ENCODE measurements at regions not wholly inside any gene's neighbourhood (a gene's known extent, or its start where the extent isn't known, plus 50 kb on each side); places are given as distances from the start of the nearest gene placed in this dataset.

DNA sequence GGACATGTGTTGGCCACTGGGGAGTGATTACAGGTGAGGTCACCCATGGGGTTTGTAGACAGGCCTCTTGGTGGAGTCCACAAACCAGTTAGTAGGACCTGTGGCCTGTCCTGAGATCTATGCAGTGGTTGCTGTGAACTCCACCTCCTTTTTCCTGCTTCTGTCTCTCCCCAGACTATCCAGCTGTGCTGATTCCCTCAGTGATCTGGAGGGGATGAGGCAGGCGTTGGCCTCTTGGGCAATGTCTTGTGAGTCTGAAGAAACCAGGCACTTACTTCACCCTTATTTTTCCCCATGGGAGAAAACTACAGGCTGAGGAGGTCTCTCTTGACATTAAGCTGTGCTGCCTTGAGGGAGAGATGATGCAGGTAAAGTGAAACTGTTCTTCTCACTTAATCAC is 257.2 kb upstream of the PRICKLE1 start:
- DNase-seq = no peak

DNA sequence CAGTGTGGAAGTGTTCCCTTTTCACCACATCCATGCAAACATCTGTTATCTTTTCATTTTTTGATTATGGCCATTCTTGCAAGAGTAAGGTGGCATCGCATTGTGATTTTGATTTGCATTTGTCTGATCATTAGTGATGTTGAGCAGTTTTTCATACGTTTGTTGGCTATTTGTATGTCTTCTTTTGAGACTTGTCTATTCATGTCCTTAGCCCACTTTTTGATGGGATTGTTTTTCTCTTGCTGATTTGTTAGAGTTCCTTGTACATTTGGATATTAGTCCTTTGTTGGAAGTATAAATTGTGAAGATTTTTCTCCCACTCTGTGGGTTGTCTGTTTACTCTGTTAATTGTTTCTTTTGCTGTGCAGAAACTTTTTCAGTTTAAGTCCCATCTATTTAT is 244.5 kb upstream of the PRICKLE1 start:
- no peak for DNase-seq

DNA sequence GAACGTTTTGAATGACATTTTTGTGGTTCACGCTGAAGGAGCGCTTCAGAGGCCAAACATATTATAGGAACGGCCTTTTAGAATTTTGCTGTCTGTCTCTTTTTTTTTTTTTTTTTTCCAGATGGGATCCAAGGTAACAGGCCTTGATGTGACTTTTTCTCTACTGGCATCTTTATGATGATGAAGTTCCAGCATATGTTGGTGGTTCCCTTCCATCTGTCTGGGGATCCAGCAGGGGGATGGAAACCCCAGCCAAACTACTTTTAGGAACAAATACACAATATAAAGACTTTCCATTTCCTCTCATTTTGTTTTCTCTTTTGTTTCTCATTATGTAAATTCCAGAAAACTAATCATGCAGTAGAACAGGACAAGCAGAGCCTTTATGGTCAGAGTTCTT is 239.3 kb upstream of the PRICKLE1 start:
- no peak for DNase-seq

DNA sequence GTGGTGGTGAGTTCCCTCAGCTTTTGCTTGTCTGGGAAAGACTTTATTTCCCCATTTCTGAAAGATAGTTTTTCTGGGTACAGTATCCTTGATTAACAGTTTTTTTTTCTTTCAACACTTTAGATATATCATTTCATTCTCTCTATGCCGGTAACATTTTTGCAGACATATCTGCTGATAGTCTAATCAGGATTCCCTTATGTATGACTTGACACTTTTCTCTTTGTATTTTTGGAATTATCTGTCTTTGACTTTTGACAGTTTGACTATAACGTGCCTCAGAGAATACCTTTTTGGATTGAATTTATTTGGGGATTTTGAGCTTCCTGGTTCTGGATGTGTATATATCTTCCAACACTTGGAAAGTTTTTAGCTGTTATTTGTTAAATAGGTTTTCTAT is 234.8 kb upstream of the PRICKLE1 start:
- no peak for DNase-seq

DNA sequence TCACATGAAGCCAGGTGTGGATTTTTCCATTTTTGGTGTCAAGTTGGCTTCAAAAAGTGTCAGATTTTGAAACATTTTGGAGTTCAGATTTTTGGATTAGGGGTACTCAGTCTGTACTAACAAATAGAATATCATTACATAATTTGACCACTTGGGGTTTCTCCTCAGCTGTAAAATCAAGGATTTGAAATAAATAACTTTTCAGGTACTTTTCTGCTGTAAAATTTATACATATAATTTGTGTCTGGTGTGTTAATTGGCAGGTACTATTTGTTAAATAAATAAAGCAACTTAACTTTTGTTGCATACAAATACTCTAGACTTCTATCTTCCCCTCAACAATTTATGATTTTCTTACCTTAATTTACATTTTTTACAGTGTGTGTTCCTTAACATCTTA is 234.1 kb upstream of the PRICKLE1 start:
- DNase-seq = no peak

DNA sequence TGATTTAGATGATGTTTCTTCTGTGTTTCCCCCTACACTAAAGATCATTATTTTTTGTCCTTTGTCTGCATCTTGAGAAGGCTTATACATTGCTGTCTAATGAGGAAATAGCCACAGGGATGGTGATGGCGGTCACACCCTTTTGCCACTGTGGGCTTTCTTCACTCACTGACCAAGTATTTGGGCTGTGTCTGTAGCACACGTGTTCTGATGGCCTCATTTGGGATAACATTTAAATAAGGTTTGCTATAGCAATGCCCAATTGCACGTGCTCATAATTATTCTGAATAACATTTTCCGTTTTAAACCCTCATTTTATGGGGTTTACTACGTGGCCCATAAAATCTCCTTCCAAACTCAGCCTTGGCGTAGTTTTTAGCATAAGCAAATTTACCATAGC is 230.3 kb upstream of the PRICKLE1 start:
- DNase-seq = no peak

DNA sequence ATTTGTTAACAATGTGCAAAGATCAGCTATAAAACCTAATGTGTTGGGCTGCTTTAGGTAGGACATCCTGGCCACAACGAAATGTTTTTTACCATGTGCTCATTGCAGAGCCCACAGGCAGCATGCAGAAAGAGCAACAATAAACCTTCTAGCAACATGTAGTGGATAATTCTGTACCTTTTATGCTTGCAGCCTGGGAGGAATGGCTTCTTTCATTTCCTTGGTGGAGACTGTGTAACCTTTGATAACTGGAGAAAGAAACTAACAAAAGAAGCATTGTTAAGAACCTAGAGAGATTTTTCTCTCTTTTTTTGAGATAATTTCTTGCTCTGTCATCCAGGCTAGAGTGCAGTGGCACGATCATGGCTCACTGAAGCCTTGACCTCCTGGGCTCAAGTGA is 225.5 kb upstream of the PRICKLE1 start:
- DNase-seq = no peak

DNA sequence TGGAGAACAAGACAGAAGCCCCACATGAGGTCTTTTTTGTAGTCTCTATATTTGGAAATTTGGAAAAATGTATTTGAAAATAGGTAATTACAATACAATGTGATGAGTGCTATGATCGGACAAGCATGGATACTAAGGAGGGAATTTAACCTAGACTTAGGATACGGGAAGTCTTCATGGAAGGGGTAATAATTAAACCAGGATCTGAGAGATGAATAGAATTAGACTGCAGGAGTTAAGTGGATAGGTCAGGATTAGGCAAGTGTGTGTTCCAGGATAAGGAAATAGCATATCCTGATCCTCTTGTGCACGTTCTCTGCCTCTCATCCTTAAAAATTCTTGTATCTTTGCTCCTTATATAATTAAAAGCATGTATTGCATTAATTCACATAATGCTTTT is 223.3 kb upstream of the PRICKLE1 start:
- no peak for DNase-seq

DNA sequence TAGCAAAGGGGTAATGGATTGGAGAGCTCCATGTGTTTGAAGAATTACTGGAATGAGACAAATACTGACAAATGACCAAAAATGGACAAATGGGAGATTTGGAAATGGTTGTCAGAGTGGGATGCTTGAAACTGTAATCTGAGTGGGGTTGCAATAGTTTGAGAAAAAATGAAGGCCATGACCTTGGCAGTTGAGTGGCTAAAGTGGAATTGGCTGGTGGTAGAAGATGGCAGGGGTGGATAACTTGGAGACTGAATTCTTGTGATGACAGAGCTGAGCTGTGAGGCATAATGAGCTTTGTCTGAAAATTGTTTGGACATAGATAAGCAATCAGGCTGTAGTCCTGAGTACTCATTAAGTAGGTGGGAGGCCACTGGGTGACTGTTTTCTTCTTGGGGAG is 222.5 kb upstream of the PRICKLE1 start:
- no peak for DNase-seq

DNA sequence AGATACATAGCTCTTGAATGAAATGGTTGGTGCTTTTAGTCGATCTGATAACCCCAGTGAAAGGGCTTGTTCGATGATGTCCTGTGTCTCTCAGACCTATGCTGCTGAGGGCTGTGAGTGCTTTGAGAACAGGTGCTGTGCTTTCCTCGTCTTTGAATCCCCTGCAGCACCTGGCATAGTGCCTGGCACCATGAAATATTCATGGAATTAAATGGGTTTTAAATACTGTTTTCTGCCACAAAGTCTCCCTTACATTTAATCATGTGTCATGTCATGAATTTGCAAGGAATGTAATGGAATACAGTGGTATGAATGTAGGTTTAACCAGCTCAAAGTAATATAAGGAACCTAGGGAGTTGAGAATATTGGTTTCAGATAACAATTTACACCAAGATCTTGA is 220.5 kb upstream of the PRICKLE1 start:
- DNase-seq = no peak

DNA sequence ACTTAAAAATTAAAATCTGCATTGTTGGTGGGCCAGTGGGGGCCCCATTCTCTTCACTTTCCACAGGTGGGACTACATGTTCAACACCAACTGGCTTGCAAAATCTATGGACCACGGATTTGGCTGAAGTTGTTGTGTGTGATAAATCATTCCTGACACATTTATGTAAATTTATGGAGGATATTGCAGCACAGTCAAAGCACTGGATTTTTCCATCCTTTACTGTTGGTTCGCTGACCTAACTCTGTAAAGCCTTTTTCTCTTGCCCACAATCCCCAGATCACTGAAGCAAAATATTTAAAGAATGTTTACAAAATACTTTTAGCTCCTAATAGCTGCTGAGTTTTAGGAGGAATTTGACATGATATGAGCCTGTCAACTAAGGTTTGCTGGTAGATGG is 219.7 kb upstream of the PRICKLE1 start:
- DNase-seq = no peak

DNA sequence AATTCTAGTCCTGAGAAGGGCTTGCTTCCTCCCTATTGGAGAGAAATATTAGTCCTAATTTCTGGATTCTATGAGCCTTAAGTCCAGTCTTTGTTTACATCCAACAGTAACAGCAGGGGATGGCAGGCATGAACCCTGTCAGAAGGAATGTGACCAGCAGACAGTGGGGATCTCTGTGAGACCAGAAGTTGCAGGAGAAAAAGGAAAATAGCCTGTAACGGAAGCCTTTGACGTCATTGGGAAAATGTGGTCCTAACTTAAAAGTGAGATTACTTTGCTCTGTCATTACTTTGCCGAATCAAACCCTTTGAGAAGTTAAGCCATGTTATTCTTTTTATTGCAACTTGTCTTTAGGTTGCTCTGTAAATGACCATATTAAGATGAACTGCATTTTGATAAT is 218.2 kb upstream of the PRICKLE1 start:
- DNase-seq = no peak

DNA sequence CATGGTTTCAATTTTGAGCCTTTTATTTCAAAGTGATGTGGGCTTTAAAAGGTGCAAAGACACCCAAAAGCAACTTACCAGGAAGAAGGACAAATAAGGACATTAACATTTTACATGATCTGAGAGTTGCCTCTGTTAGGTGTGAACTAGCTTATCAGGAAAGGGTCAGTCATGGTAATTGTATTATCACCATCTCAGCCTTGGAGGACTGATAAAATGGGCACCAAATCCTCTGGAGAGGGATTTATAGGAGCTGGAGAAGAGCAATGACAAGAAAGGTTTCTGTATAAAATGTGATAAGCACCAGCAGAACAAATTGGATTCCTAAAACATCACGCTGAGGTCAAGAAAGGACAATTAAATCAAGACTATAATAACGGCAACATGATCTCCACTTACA is 217.7 kb upstream of the PRICKLE1 start:
- DNase-seq = no peak

DNA sequence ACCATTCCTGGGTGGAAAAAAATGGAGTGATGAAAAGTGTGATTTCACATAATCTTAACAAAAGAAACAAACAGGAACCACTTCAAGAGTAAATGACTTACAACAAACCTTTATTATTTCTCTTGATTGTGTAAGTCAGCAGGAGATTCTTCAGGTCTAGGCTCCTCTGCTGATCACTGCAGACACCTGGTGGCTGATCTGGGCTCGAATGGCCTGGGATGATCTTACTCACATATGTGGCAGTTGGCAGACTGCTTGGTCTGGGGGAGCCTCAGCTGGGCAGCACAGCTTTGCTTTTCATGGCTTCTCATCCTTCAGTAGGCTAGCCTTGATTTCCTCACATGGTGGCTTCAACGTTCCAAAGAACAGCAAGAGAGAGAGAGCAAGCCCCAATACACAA is 215.4 kb upstream of the PRICKLE1 start:
- no peak for DNase-seq

DNA sequence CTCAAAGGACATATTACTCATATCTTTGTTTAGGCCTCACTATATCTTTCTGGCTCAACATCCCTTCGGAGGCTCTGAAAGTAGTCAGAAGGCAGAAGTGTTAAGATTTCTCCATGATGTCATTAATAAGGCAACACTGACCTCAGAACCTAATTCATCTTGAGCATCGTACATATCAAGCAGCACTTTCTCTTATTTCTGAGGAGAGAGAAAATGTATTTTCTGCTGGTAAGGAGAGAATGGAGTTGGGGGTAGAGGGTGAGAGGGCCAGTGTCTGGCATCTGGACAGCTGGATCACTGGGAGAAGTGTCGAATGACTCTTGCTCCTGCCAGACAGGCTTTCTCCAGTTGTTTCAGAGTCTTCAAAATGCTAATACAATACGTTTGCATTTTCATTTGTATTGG is 213.2 kb upstream of the PRICKLE1 start:
- DNase-seq = no peak

DNA sequence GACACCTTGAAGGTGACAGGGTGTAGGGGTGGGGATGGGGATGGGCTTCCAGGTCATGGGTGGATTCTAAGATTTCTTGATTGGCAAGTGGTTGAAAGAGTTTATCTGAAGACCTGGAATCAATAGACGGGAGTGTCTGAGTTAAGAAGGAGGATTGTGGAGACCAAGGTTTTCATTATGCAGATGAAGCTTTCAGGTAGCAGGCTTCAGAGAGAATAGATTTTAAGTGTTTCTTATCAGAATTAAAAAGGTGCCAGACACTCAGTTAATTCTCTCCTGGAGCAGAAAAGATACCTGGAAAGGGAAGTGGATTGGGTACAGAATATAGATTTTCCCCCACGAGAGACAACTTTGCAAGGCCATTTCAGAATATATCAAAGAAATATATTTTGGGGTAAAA is 211.7 kb upstream of the PRICKLE1 start:
- no peak for DNase-seq

DNA sequence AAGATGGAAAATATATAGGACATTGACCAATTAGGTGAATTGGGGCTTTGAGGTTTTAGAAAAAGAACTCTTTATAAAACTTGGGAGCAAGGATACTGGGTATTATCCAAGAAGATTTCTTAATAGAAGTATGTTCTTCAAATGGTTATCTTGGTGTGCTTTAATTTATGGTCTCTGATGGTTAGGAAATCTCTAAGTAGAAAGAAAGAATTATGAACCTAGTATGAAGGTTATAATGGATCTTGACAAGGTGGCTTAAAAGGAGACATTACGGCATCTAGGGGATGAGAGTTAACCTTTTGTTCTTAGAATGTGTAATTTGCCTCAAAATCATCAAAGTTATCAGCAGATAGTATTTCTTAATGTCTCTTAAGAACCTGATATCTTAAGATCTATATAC is 210.4 kb upstream of the PRICKLE1 start:
- DNase-seq = no peak

DNA sequence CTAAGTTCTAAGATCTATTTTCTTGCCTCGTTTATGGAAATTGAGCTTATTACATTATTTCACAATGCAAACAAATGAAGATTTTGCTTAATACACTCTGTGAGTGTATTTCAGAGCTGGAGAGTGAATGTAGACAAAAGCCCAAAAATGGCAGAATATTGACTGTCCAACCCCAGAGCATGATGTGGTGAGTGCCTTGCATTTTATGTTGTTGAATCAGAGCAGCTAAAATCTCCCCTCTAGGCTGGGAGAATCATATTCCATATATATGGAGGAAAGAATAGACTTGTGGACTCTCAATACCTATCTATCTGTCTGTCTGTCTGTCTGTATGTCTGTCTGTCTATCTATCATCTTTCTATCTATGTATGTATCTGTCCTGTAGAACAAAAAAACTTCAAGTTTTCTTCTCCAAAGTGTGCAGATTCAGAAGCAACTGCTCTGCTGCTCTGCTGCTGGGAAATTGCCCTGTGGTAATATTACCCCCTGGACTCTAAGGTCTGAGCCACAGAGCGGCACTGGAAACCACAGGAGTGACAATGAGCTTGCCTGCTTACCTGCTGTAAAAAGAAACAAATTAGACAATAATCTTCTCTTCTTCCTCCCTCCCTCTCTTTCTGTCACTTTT is 209.4 kb upstream of the PRICKLE1 start:
- DNase-seq = no peak

DNA sequence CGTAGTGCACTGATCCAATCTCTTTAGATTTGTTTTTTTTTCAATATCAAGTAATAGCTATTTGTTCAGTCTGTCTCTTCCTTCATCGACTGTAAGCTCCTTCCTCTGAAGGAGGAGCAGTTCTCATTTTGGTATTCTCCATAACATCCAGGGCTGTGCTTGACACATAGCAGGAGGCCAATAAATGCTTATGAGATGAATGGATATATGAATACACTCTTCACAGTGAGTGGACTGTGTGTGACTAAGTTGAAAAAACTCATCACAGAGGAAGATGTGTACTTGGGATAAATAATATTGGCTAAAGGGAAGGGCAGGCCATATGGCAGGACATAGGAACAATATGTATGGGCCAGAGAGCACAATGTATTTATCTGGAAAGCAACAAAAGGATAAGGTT is 205.3 kb upstream of the PRICKLE1 start:
- no peak for DNase-seq

DNA sequence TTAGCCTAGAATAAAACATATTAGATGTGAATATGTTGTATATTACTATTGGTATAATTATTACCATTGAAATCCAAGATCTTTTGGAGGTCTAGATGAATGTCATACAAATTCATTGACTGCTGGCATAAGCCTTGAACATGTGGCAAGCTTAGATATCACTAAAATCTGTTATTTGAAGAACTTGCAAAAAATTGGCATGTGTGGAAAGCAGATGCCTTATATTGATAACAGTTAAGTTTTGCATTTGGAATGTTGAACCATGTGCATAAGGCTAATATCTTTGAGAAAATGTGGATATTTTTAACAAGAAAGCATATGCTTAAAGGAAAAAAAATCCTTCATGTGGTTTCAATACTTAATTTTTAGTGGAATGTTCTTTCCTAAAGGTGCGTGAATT is 203.6 kb upstream of the PRICKLE1 start:
- no peak for DNase-seq

DNA sequence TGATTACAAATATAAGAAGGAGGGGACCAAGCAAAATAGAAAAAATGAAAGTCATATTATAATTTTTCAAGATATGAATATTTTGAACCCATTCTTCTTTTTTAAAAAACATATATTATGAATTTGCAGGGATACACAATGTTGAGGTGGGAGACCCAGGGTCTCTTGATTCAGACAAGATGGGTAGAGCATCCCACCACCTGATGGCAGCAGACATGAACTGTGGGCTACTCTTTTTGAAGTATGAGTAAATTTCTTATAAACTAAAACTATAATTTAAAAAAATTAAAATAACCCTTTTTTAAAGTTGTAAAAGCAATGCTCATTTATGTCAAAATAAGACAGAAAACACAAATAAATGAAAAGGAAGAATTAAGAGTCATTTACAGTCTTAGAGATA is 202.7 kb upstream of the PRICKLE1 start:
- no peak for DNase-seq

DNA sequence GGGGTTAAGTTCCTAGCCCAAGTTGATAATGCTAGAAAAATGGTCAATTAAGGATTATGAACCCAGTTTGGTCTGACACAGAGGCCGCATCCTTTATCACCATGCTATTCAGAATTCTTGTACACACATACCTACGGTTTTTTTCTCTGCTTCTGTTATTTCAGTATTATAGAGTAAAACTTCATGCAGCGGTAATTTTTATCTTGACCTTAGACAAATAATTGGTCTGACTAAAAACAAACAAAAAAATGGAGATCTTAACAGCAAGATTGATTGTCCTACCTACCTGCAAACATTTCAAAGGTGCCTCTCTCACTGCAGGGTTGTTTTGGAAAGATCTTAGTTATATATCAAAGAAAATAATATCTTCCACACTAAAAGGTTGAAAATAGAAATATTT is 201.9 kb upstream of the PRICKLE1 start:
- no peak for DNase-seq

DNA sequence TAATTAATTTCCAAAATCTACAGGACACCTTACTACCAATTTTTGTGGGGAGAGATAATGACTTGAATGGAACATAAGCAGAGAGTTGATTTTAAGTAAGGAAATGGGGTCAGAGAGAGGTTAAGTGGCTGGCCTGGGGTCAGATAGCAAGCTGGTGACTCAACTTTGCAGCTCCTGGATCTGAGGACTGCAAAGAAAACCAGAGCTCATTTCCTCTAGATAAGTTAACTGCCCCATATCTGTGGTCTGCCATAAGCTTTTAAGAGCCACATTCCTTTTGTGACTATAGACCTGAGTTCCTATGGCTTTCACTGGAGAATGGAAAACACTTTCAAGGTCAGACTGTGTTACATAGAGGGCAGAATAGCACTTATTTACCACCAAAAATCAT is 201.2 kb upstream of the PRICKLE1 start:
- no peak for DNase-seq

DNA sequence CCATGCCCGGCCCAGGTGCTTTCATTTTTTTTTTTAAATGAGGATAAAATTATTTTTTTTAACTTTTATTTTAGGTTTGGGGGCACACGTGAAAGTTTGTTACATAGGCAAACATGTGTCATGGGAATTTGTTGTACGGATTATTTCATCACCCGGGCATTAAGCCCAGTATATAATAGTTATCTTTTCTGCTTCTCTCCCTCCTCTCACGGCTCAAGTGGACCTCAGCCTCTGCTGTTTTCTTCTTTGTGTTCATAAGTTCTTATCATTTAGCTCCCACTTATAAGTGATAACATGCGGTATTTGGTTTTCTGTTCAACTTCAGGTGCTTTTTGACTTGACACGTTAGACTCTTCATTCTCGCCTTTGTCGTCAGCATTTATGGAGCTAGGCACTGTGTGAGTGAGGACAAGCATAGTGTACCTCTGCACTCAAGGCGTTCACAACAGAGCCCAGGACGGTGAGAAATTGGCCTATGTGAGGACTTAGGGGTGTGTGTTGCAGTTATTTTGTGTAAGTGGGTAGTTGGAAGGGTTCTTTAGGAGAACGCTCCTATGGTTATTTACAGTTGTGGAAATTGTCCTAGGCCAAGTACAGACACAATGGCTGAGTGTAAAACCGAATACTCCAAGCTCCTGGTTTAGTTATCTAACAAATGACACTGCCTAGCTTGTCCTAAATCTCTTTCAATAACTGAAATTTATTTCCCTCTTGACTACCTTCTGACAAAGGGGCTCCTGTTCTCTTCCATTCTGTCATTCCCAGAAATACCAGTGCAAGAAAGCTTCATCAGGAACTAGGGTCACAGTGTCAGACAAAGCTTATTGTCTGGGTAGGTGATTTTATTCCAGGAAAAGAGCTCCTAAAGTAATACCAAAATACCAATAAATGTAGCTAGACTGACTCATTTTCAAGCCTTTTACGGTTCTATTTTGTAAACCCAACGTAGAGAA is 200.5 kb upstream of the PRICKLE1 start:
- DNase-seq = no peak
